Adrenal gland (tissue), 9 donors: ENCODE measurements at regions not wholly inside any gene's neighbourhood (a gene's known extent, or its start where the extent isn't known, plus 50 kb on each side); places are given as distances from the start of the nearest gene placed in this dataset.

Experiments
- DNase-seq, 7 donors: peaks; one replicate each; pipeline ENCODE4 v3.0.0-alpha.2; 2019 to 2020
- H3K27ac ChIP-seq, 5 donors: fragments of 200-600 bp; sonication (generic) in 4 of 5; 1 replicate in 3 of 5; 2 replicates in 2 of 5; pipeline versions ENCODE4 v1.5.1 to v1.8.0; 2016 to 2020; ENCODE audit warnings: mild to moderate bottlenecking in 1 of 5
- H3K27me3 ChIP-seq: fragments of 200-600 bp; 2 replicates; pipeline ENCODE4 v1.8.0; 2021
- H3K36me3 ChIP-seq, 2 donors: fragments of 200-600 bp; replicated peaks in 1 of 2; 1 replicate in 1 of 2; 2 replicates in 1 of 2; pipeline versions ENCODE4 v1.5.1 to v1.8.0; 2018 to 2022
- H3K4me1 ChIP-seq, 2 donors: fragments of 200-600 bp; replicated peaks in 1 of 2; 1 replicate in 1 of 2; 2 replicates in 1 of 2; pipeline versions ENCODE4 v1.5.1 to v1.8.0; 2018 to 2021
- H3K4me3 ChIP-seq, 4 donors: fragments of 200-600 bp; sonication (generic) in 3 of 4; one replicate each; pipeline ENCODE4 v1.5.1; 2016 to 2018
- H3K9me3 ChIP-seq, 3 donors: fragments of 200-600 bp; sonication (generic) in 1 of 3; replicated peaks in 1 of 3; 1 replicate in 2 of 3; 2 replicates in 1 of 3; pipeline versions ENCODE4 v1.5.1 to v1.8.0; 2016 to 2021
- CTCF ChIP-seq, 6 experiments: fragments of 450-650 bp in 4 of 6; fragments of 200-600 bp in 2 of 6; sonication (generic) in 1 of 6; IDR thresholded peaks; 1 replicate in 5 of 6; 2 replicates in 1 of 6; pipeline versions ENCODE4 v1.5.1 to v1.8.0; 2016 to 2021; ENCODE audit warnings: antibody characterized with exemption in 6 of 6, mild to moderate bottlenecking in 2 of 6, moderate library complexity in 1 of 6
- POLR2A ChIP-seq, 2 donors: fragments of 450-650 bp; IDR thresholded peaks; one replicate each; pipeline ENCODE4 v1.6.1; 2017; ENCODE audit warnings: antibody characterized with exemption in 2 of 2, mild to moderate bottlenecking in 2 of 2, moderate library complexity in 1 of 2
- WGBS, 4 donors: extraction: QIAGEN DNeasy Blood & Tissue Kit in 2 of 4; methylation state at CpG; one replicate each; pipeline versions ENCODE4 v1.1.5 to v1.1.7; 2013 to 2017; 5-methylcytosine and 5-hydroxymethylcytosine counted together
- intact Hi-C, 2 donors: fragments of 100-400 bp; cut with DNase I; formaldehyde crosslinking; loops; one replicate each; pipeline versions ENCODE4 v1.14.1 to v1.15.0; 2022 to 2023
- donor health status: healthy with polysubstance abuse.
- donor health status: Bipolar disorder and iron deficiency.
- donor health status: DM: yes; HTN: yes; CAD: no.
- donor health status: DM: no; HTN: no; CAD: no.
- donor health status: DM: no; HTN: no; CAD: no.

- peaks cover 11 to 26% of the 10 kb centered on the region in 2 donors for H3K4me1 ChIP-seq
- intact Hi-C loops: no loop called here
- WGBS, 4 donors: 77 to 87% (median 84%) methylated on average over 8 of the region's 8 CpGs
- no peak overlapping the region for H3K27ac ChIP-seq
- DNase-seq: peak in 3 of 7 donors; percentile 9 to 80 (median 34)
- H3K4me3 ChIP-seq: no peak overlapping the region
- no peaks in the 10 kb centered on the region for H3K9me3 ChIP-seq
- TF ChIP-seq POLR2A (IDR thresholded peaks at IDR 0.05): no peak
- TF ChIP-seq CTCF (IDR thresholded peaks at IDR 0.05): no peak
- no peaks in the 10 kb centered on the region for H3K27me3 ChIP-seq
- H3K36me3 ChIP-seq: no peaks in the 10 kb centered on the region
Observed at GRCh38 chr10:58998924-58999713, 177.3 kb upstream of the PHYHIPL start.

- TF ChIP-seq POLR2A (IDR thresholded peaks at IDR 0.05) (no peak), CTCF (IDR thresholded peaks at IDR 0.05) (no peak)
- Histone ChIP-seq H3K4me1 (peaks cover 11 to 14% of the 10 kb centered on the region in 2 donors), H3K27me3 (no peaks in the 10 kb centered on the region), H3K4me3 (no peak overlapping the region), H3K27ac (no peak overlapping the region), H3K36me3 (no peaks in the 10 kb centered on the region), H3K9me3 (no peaks in the 10 kb centered on the region)
- intact Hi-C loops: no loop called here
- DNase-seq: no peak
- WGBS, 4 donors: 95 to 100% (median 100%) methylated on average over 1 of the region's 1 CpG
Observed at GRCh38 chr10:59000162-59000825, 176.1 kb upstream of the PHYHIPL start.

GRCh38 chr10:59002011-59002410 is 174.4 kb upstream of the PHYHIPL start:
- DNase-seq: no peak
- WGBS, 4 donors: 81 to 88% (median 85%) methylated on average over 3 of the region's 3 CpGs
- H3K9me3 ChIP-seq: no peaks in the 10 kb centered on the region
- peaks cover 11 to 25% of the 10 kb centered on the region in 2 donors for H3K4me1 ChIP-seq
- no peaks in the 10 kb centered on the region for H3K36me3 ChIP-seq
- H3K27ac ChIP-seq: no peak overlapping the region
- no peak overlapping the region for H3K4me3 ChIP-seq
- TF ChIP-seq POLR2A (IDR thresholded peaks at IDR 0.05) (no peak), CTCF (IDR thresholded peaks at IDR 0.05) (no peak)
- H3K27me3 ChIP-seq: no peaks in the 10 kb centered on the region
- intact Hi-C loops: no loop called here

GRCh38 chr10:59003203-59003602 is 173.2 kb upstream of the PHYHIPL start:
- WGBS, 4 donors: 9 to 31% (median 27%) methylated on average over 1 of the region's 1 CpG
- intact Hi-C loops: no loop called here
- H3K9me3 ChIP-seq: no peaks in the 10 kb centered on the region
- no peaks in the 10 kb centered on the region for H3K36me3 ChIP-seq
- peak overlapping the region in 1 of 5 donors; percentile 23 for H3K27ac ChIP-seq
- peaks cover 11 to 32% of the 10 kb centered on the region in 2 donors for H3K4me1 ChIP-seq
- H3K27me3 ChIP-seq: no peaks in the 10 kb centered on the region
- no peak for TF ChIP-seq POLR2A (IDR thresholded peaks at IDR 0.05)
- no peak for TF ChIP-seq CTCF (IDR thresholded peaks at IDR 0.05)
- no peak overlapping the region for H3K4me3 ChIP-seq
- no peak for DNase-seq
